Spleen (tissue), 11 donors: ENCODE measurements at regions not wholly inside any gene's neighbourhood (a gene's known extent, or its start where the extent isn't known, plus 50 kb on each side); places are given as distances from the start of the nearest gene placed in this dataset.

Experiments used
- DNase-seq: peaks from one replicate; pipeline ENCODE4 v3.0.0-alpha.2; 2020
- H3K27ac ChIP-seq, 8 donors: fragments of 200-600 bp; sonication (generic) in 7 of 8; 1 replicate in 4 of 8; 2 replicates in 4 of 8; pipeline versions ENCODE4 v1.5.0 to v1.8.0; 2016 to 2021; ENCODE audit warnings: inconsistent platforms in 4 of 8, mild to moderate bottlenecking in 4 of 8, moderate library complexity in 1 of 8
- H3K27me3 ChIP-seq, 7 donors: fragments of 200-600 bp; sonication (generic) in 6 of 7; replicated peaks in 1 of 7; 1 replicate in 4 of 7; 2 replicates in 3 of 7; pipeline versions ENCODE4 v1.5.0 to v1.8.0; 2016 to 2021; ENCODE audit warnings: inconsistent platforms in 3 of 7, mild to moderate bottlenecking in 1 of 7
- H3K36me3 ChIP-seq, 6 donors: fragments of 200-600 bp; sonication (generic) in 5 of 6; 1 replicate in 4 of 6; 2 replicates in 2 of 6; pipeline versions ENCODE4 v1.5.0 to v1.8.0; 2016 to 2021; ENCODE audit warnings: inconsistent platforms in 2 of 6
- H3K4me1 ChIP-seq, 6 donors: fragments of 200-600 bp; sonication (generic) in 5 of 6; 1 replicate in 3 of 6; 2 replicates in 3 of 6; pipeline versions ENCODE4 v1.5.0 to v1.8.0; 2016 to 2021; ENCODE audit warnings: inconsistent platforms in 3 of 6
- H3K4me3 ChIP-seq, 8 donors: fragments of 200-600 bp; sonication (generic) in 7 of 8; 1 replicate in 4 of 8; 2 replicates in 4 of 8; pipeline versions ENCODE4 v1.5.0 to v1.8.0; 2016 to 2021; ENCODE audit warnings: inconsistent platforms in 4 of 8, mild to moderate bottlenecking in 4 of 8, moderate library complexity in 2 of 8
- H3K9me3 ChIP-seq, 8 donors: fragments of 200-600 bp; sonication (generic) in 7 of 8; 1 replicate in 4 of 8; 2 replicates in 4 of 8; pipeline versions ENCODE4 v1.5.0 to v1.8.0; 2016 to 2021; ENCODE audit warnings: inconsistent platforms in 4 of 8
- POLR2A ChIP-seq, 3 donors: fragments of 450-650 bp; IDR thresholded peaks; one replicate each; pipeline ENCODE4 v1.5.1; 2017; ENCODE audit warnings: antibody characterized with exemption in 3 of 3, mild to moderate bottlenecking in 1 of 3
- POLR2AphosphoS5 ChIP-seq, 3 donors: sonication (generic); formaldehyde crosslinking; IDR thresholded peaks; one replicate each; pipeline ENCODE4 v1.5.1; 2017; ENCODE audit warnings: antibody characterized with exemption in 3 of 3
- WGBS, 5 donors: extraction: QIAGEN DNeasy Blood & Tissue Kit in 3 of 5; methylation state at CpG; one replicate each; pipeline versions ENCODE4 v1.1.5 to v1.1.7; 2013 to 2018; 5-methylcytosine and 5-hydroxymethylcytosine counted together
- intact Hi-C: fragments of 100-400 bp; cut with DNase I; formaldehyde crosslinking; loops from one replicate; pipeline ENCODE4 v1.15.0; 2023; ENCODE audit warnings: low total_unique reads
- TF ChIP-seq, protein P1 (sequence below), 11 experiments: fragments of 200-600 bp in 7 of 11; fragments of 450-650 bp in 4 of 11; sonication (generic) in 4 of 11; IDR thresholded peaks in 8 of 11; conservative IDR thresholded peaks in 3 of 11; 1 replicate in 7 of 11; 2 replicates in 4 of 11; pipeline versions ENCODE4 v1.4.0 to v1.8.0; 2016 to 2021; ENCODE audit warnings: antibody characterized with exemption in 11 of 11, inconsistent platforms in 4 of 11, mild to moderate bottlenecking in 1 of 11
- donor health status: healthy with polysubstance abuse.
- donor health status: DM: no; HTN: no; CAD: no; lungs with moderate emphysema.
- donor health status: DM: no; HTN: no; CAD: no.
- donor health status: Bipolar disorder and iron deficiency.
- donor health status: healthy.
- donor health status: DM: no; HTN: no; CAD: no.
- donor health status: DM: yes; HTN: yes; CAD: no.

DNA sequence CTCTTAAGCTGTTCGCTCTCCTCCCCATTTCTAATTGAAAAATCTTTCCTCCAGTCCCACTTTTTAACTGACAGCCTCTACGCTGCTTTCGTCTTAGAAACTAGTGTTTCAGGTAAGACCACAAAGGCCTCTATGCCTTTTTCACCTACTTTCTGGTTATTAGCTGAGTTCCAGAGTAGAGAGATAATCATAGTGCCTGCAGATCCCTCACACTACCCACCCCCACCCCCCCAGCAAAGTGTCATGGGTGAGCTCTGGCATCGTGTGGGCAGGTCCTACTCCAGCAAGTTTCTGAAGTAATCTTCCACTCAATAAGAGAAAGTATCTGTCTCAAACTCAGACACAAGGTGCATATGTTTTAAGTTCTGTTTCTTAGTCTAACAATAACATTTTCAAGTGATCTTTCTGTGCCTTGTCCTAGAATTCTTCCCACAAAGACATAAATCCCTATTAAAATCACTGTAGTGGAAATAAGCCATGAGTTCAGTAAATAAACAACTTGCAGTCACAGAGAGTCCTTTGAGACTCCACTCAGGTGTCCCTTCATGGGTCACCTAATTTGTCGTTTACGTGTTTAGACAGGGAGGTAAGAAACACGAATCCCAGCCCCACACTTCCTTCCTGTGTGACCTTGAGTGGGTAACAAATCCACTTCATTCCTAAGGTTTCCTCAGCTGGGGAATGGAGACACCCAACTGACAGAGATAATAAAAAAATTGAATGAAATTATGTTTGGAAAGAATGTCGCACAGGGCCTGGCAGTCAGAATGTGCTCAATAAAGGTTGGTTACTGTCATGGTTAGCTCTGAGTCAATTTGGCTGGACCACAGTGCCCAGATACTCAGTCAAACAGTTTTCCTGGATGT is 228.9 kb upstream of the CAND1 start:
- TF ChIP-seq, protein P1, sequence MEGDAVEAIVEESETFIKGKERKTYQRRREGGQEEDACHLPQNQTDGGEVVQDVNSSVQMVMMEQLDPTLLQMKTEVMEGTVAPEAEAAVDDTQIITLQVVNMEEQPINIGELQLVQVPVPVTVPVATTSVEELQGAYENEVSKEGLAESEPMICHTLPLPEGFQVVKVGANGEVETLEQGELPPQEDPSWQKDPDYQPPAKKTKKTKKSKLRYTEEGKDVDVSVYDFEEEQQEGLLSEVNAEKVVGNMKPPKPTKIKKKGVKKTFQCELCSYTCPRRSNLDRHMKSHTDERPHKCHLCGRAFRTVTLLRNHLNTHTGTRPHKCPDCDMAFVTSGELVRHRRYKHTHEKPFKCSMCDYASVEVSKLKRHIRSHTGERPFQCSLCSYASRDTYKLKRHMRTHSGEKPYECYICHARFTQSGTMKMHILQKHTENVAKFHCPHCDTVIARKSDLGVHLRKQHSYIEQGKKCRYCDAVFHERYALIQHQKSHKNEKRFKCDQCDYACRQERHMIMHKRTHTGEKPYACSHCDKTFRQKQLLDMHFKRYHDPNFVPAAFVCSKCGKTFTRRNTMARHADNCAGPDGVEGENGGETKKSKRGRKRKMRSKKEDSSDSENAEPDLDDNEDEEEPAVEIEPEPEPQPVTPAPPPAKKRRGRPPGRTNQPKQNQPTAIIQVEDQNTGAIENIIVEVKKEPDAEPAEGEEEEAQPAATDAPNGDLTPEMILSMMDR (IDR thresholded peaks at IDR 0.05 in 8 of 11, conservative IDR thresholded peaks at IDR 0.05 in 3 of 11), result no peak
- no peaks in the 10 kb centered on the region for H3K36me3 ChIP-seq
- intact Hi-C loops, result no loop called here

DNA sequence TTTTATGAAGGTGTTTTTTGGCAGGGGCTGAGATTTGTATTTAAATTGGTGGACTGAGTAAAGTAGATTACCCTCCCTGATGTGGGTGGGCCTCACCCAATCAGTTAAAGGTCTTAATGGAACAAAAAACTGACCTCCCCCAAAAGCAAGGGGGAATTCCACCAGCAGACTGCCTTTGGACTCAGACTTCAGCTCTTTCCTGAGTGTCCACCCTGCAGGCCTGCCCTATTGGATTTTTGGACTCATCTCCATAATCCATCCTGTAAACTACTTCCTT is 228.4 kb upstream of the CAND1 start:
- no peaks in the 10 kb centered on the region for H3K27me3 ChIP-seq
- no peak overlapping the region for H3K27ac ChIP-seq
- TF ChIP-seq POLR2A (IDR thresholded peaks at IDR 0.05) (no peak), POLR2AphosphoS5 (IDR thresholded peaks at IDR 0.05) (no peak)
- TF ChIP-seq, protein P1 (IDR thresholded peaks at IDR 0.05 in 8 of 11, conservative IDR thresholded peaks at IDR 0.05 in 3 of 11), result no peak
- no peaks in the 10 kb centered on the region for H3K4me1 ChIP-seq
- no peaks in the 10 kb centered on the region for H3K9me3 ChIP-seq
- H3K36me3 ChIP-seq, result no peaks in the 10 kb centered on the region
- intact Hi-C loops, result no loop called here
- H3K4me3 ChIP-seq, result no peak overlapping the region
- DNase-seq, result no peak

More for the DNA sequence above, 228.9 kb upstream of the CAND1 start:
- no peak for DNase-seq
- no peak overlapping the region for H3K27ac ChIP-seq
- no peaks in the 10 kb centered on the region for H3K27me3 ChIP-seq
- H3K4me1 ChIP-seq, result no peaks in the 10 kb centered on the region
- WGBS, 5 donors, result 62 to 81% (median 69%) methylated on average over 8 of the region's 8 CpGs
- H3K4me3 ChIP-seq, result no peak overlapping the region
- H3K9me3 ChIP-seq, result no peaks in the 10 kb centered on the region

DNA sequence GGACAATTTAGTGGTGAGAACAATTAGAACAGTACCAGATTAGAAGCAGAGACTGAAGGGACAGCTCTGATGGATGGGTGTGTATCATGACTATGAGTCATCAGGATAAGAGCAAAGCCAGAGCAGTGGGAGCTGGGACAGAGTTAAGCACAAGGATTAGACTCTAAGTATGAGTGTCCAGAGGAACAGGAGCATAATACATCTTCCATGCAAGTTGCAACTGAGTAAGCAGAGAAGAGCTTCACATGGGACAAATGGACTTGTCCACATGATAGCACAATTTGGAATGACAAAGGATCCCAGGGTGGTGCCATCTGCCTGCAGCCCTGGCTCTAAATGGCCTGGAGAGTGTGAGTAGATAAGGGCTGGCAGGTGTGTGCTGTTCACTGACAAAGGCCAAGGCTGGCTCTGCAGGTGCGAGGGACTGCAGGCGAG is 226.4 kb upstream of the CAND1 start:
- no peak for DNase-seq
- intact Hi-C loops, result no loop called here
- WGBS, 5 donors, result 90 to 97% (median 94%) methylated on average over 2 of the region's 2 CpGs
- TF ChIP-seq, protein P1 (IDR thresholded peaks at IDR 0.05 in 8 of 11, conservative IDR thresholded peaks at IDR 0.05 in 3 of 11), result no peak
- TF ChIP-seq POLR2AphosphoS5 (IDR thresholded peaks at IDR 0.05) (no peak), POLR2A (IDR thresholded peaks at IDR 0.05) (no peak)
- Histone ChIP-seq H3K27ac (no peak overlapping the region), H3K4me3 (no peak overlapping the region), H3K27me3 (no peaks in the 10 kb centered on the region), H3K9me3 (no peaks in the 10 kb centered on the region), H3K36me3 (no peaks in the 10 kb centered on the region), H3K4me1 (no peaks in the 10 kb centered on the region)

DNA sequence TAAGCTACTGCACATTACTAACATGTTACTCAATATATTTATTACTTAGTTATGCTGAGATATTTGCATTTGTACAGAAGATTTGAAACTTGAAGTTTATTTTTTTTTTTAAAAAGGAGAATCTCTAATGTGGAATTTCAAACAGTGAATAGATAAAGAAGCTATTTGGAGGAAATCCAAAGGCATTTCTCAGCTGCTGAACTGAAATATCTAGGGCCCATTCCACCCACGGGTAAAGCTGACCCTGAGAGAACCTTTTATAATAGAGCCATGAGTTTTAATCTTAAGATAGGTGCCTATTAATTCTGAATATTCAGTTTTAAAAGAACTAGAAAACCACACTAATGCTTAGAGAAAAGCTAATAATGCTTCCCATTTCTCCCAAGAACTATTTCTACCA is 225.4 kb upstream of the CAND1 start:
- H3K9me3 ChIP-seq, result no peaks in the 10 kb centered on the region
- TF ChIP-seq POLR2A (IDR thresholded peaks at IDR 0.05) (no peak), POLR2AphosphoS5 (IDR thresholded peaks at IDR 0.05) (no peak)
- TF ChIP-seq, protein P1 (IDR thresholded peaks at IDR 0.05 in 8 of 11, conservative IDR thresholded peaks at IDR 0.05 in 3 of 11), result no peak
- no peaks in the 10 kb centered on the region for H3K36me3 ChIP-seq
- H3K4me1 ChIP-seq, result no peaks in the 10 kb centered on the region
- H3K27ac ChIP-seq, result no peak overlapping the region
- no peak overlapping the region for H3K4me3 ChIP-seq
- WGBS, 5 donors, result 38 to 68% (median 50%) methylated on average over 1 of the region's 1 CpG
- DNase-seq, result no peak
- intact Hi-C loops, result no loop called here
- H3K27me3 ChIP-seq, result no peaks in the 10 kb centered on the region
